CD1c-positive myeloid dendritic cell (primary cell): ENCODE measurements at regions not wholly inside any gene's neighbourhood (a gene's known extent, or its start where the extent isn't known, plus 50 kb on each side); places are given as distances from the start of the nearest gene placed in this dataset.

Experiments used
- DNase-seq: peaks from one replicate; pipeline ENCODE4 v3.0.0-alpha.2; 2016; ENCODE audit errors: extremely low spot score

DNA sequence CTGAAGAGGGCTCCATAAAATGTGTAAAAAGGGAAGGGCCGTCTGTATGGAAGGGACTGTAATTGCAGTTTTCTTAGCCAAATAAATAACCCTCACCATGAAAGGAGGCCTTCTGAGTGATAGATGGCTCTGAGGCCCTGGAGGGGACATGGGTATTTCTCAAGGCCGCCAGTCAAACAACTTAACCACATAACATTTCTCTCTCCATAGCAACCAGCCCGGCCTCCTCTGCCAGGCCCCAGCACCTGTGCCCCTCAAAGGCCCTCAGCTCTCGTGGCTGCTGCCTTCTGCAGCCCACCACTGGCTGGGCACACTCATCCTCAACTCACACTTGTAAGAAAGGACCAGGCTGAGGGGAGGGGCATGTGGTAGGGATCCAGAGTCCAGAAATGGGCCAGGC lies 57.0 kb upstream of the GJB5 start:
- no peak for DNase-seq

DNA sequence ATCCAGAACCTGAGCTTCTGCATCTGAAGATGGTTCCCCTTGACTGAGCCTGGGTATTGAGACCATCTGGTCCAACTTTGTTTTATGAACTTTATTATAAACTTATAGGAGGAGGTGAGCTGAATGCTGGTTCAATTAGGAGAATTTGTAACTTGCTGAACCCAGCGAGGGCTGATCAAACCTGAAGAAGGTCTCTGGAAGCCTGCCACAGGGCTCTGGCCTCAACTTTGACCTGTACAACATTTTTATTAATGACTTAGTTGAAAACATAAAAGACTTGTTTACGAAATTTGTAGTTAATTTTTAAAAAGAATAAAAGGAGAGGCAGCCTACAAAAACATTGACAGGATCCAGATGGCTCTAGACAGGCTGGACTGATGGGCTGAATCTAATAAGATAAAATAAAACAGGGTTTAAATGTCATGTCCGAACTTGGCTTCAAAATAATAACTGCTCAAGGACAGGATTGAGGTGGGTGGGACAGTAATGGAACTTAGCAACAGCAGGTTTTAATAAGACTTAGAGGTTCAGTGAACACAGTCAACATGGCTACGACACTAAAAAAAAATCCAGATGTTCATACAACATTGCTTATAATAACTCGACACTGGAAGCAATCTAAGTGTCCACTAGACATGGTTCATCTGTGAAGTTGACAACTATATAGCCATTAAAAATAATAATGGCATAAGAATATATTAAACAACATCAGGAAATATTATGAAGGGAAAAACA lies 53.4 kb upstream of the GJB5 start:
- no peak for DNase-seq
